ENCODE measurements at regions not wholly inside any gene's neighbourhood (a gene's known extent, or its start where the extent isn't known, plus 50 kb on each side); places are given as distances from the start of the nearest gene placed in this dataset.

DNA sequence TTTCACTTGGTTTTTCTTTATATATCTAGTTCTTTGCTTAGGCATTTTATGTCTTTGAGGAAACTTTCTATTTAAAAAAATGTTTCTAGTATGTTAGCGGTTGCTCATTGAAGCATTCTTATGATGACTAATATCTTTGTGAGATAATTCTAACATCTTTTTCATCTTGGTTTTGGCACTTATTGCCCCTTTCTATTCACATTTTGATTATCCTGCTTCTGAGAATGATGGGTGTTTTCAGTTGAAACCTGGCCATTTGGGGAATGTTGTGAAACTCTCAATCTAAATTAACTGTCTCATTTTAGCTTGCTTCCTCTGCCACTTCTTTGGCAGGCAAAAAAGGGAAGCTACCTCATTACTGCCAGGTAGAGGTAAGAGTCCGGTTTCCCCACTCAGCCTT, 683.1 kb downstream of the DOK5 start:
- Histone ChIP-seq H3K27ac (no peak overlapping the region), H3K9me3 (ENCODE audit: low read depth) (no peaks in the 10 kb centered on the region), H3K27me3 (no peaks in the 10 kb centered on the region), H3K36me3 (no peaks in the 10 kb centered on the region), H3K4me1 (ENCODE audit: low read depth) (no peaks in the 10 kb centered on the region), H3K4me3 (no peak overlapping the region)
- TF ChIP-seq, protein P1, sequence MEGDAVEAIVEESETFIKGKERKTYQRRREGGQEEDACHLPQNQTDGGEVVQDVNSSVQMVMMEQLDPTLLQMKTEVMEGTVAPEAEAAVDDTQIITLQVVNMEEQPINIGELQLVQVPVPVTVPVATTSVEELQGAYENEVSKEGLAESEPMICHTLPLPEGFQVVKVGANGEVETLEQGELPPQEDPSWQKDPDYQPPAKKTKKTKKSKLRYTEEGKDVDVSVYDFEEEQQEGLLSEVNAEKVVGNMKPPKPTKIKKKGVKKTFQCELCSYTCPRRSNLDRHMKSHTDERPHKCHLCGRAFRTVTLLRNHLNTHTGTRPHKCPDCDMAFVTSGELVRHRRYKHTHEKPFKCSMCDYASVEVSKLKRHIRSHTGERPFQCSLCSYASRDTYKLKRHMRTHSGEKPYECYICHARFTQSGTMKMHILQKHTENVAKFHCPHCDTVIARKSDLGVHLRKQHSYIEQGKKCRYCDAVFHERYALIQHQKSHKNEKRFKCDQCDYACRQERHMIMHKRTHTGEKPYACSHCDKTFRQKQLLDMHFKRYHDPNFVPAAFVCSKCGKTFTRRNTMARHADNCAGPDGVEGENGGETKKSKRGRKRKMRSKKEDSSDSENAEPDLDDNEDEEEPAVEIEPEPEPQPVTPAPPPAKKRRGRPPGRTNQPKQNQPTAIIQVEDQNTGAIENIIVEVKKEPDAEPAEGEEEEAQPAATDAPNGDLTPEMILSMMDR (IDR thresholded peaks at IDR 0.05; ENCODE audit: low read depth, low read length): no peak
- DNase-seq (ENCODE audit: low read depth in 1 of 2, low spot score in 1 of 2): no peak

DNA sequence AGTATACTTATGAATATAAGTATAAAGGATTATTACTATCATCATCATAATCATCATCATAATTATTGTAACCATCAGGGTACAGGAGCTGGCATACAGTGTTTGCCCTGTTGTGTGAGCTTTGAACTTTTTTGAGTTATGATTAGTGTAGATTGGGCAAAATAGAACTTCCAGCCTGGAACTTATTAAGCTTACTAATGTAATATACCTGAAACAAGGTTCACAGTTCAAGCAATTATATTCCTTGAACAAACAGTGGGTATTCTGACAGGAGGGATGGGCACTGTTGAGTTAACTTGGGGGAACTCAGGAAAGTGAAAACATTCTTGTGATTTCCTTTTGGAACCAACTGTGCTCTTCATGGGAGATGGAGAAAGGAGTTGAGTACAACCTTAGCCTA, 680.0 kb downstream of the DOK5 start:
- H3K36me3 ChIP-seq: no peaks in the 10 kb centered on the region
- no peaks in the 10 kb centered on the region for H3K4me1 ChIP-seq (ENCODE audit: low read depth)
- no peak for DNase-seq (ENCODE audit: low read depth in 1 of 2, low spot score in 1 of 2)
- TF ChIP-seq, protein P1 (IDR thresholded peaks at IDR 0.05; ENCODE audit: low read depth, low read length): no peak
- H3K9me3 ChIP-seq (ENCODE audit: low read depth): no peaks in the 10 kb centered on the region
- H3K27me3 ChIP-seq: no peaks in the 10 kb centered on the region
- no peak overlapping the region for H3K27ac ChIP-seq
- H3K4me3 ChIP-seq: no peak overlapping the region

DNA sequence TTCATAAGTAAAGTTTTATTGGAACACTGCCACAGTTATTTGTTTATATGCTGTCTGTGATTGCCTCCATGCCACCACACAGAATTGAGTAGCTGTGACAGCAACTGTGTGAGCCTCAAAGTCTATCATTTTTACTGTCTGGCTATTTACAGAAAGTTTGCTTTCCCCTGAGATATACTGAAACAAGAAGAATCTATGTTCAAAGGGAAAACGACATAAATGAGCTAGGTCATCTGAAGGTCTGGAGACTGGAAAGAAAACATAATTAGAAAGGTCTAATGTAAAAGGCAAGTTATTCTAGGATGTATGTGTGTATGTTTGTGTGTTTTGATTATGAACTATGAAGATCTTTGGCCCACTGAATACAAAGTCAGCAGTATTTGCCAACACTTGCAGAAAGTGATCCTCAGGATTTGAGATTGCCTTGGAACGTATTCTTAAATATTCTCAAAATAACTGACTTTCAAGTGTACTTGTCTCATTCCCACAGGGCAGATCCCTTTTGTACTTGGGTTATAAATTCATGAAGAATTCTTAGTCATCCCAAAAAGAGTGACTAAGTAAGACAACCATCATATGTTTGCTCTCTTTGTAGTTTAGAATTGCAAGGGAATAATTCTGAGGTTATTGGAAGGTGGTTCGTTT, 677.7 kb downstream of the DOK5 start:
- Histone ChIP-seq H3K27ac (no peak overlapping the region), H3K4me1 (ENCODE audit: low read depth) (no peaks in the 10 kb centered on the region), H3K27me3 (no peaks in the 10 kb centered on the region), H3K36me3 (no peaks in the 10 kb centered on the region), H3K9me3 (ENCODE audit: low read depth) (no peaks in the 10 kb centered on the region), H3K4me3 (no peak overlapping the region)
- DNase-seq (ENCODE audit: low read depth in 1 of 2, low spot score in 1 of 2): no peak
- TF ChIP-seq, protein P1 (IDR thresholded peaks at IDR 0.05; ENCODE audit: low read depth, low read length): no peak

DNA sequence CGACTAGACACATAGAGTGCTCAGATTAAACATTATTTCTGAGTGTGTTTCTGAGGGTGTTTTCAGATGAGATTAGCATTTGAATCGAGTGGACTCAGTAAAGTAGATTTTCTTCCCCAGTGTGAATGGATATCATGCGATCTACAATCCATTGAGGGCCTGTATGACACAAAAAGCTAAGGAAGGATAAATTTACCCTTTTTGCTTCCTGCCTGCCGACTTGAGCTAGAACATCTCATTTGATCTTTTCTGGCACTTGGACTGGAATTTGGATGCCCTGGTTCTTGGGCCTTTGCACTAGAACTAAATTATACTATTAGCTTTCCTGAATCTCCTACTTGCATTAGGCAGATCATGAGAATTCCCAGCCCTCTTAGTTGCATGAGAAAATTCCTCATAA, 675.8 kb downstream of the DOK5 start:
- Histone ChIP-seq H3K9me3 (ENCODE audit: low read depth) (no peaks in the 10 kb centered on the region), H3K27ac (no peak overlapping the region), H3K27me3 (no peaks in the 10 kb centered on the region), H3K4me1 (ENCODE audit: low read depth) (no peaks in the 10 kb centered on the region), H3K36me3 (no peaks in the 10 kb centered on the region), H3K4me3 (no peak overlapping the region)
- TF ChIP-seq, protein P1 (IDR thresholded peaks at IDR 0.05; ENCODE audit: low read depth, low read length): no peak
- DNase-seq (ENCODE audit: low read depth in 1 of 2, low spot score in 1 of 2): no peak

DNA sequence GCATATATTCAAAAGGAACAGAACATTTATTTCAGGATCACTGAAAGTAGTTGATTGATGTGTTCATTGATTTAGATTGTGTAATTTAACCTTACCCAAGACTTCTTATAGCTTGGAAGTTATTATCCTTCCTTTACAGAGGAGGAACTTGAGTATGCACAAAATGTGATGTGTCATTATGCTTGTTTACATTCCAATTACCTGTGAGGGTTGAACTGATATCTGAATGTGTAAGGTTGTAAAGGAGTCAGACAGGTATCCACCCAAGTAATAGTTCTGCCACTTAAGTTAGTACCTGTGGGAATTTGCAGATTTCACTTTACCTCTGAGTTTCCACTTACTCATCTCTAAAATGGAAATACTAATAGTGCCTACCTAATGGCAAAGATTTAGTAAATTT, 668.2 kb downstream of the DOK5 start:
- H3K4me3 ChIP-seq: no peak overlapping the region
- H3K27ac ChIP-seq: no peak overlapping the region
- TF ChIP-seq, protein P1 (IDR thresholded peaks at IDR 0.05; ENCODE audit: low read depth, low read length): no peak
- H3K36me3 ChIP-seq: no peaks in the 10 kb centered on the region
- H3K27me3 ChIP-seq: no peaks in the 10 kb centered on the region
- H3K9me3 ChIP-seq (ENCODE audit: low read depth): no peaks in the 10 kb centered on the region
- no peaks in the 10 kb centered on the region for H3K4me1 ChIP-seq (ENCODE audit: low read depth)
- no peak for DNase-seq (ENCODE audit: low read depth in 1 of 2, low spot score in 1 of 2)
